GM04503 (cell line): ENCODE measurements at regions not wholly inside any gene's neighbourhood (a gene's known extent, or its start where the extent isn't known, plus 50 kb on each side); places are given as distances from the start of the nearest gene placed in this dataset.

Experiments
- DNase-seq: peaks from one replicate; pipeline ENCODE4 v3.0.0-alpha.2; 2012; ENCODE audit warnings: low read depth

DNA sequence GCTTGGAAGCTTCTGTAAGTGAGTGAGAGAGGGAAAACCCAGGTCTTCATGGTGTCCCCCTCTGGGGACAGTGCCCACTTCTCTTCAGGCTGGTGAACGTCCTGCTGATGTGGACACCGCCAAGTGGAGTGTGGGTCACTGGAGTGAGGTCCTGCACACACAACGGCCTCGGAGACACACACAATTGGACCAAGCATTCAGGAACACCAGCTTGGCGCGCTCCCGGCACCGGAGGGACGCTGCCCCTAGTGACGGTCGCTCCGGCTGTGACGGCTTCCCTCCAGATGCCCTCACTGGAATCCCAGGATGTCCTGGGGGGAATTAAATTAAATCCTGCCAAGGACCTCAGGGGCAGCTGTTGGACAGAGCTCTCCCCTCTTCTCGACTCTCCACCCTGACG is 123.1 kb downstream of the ZNF664 start:
- no peak for DNase-seq

- DNase-seq, result no peak
These were observed 123.9 kb downstream of the ZNF664 start for GRCh38 chr12:124096869-124097434.

GRCh38 chr12:124097701-124098100 is 124.7 kb downstream of the ZNF664 start:
- DNase-seq, result no peak

- DNase-seq, result no peak
These were observed 125.2 kb downstream of the ZNF664 start for GRCh38 chr12:124098101-124098757.

- DNase-seq, result no peak
These were observed 125.9 kb downstream of the ZNF664 start for GRCh38 chr12:124098887-124099286.

DNA sequence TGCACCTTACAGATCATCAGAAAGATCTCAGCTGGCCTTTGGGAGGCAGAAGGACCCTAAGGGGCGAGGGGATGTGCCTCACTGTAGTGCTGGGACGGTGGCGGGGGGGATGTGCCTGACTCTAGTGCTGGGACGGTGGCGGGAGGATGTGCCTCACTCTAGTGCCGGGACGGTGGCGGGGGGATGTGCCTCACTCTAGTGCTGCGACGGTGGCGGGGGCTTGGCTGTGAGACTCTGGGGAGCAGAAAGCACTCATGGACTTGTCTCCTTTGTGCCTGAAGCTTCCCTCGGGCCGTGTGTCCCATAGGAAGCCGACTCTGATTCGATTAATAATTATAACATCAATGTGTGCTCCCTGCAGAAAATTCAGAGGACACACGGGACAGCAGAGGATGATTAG is 126.6 kb downstream of the ZNF664 start:
- DNase-seq, result no peak

GRCh38 chr12:124100572-124101178 is 127.7 kb downstream of the ZNF664 start:
- DNase-seq, result no peak

DNA sequence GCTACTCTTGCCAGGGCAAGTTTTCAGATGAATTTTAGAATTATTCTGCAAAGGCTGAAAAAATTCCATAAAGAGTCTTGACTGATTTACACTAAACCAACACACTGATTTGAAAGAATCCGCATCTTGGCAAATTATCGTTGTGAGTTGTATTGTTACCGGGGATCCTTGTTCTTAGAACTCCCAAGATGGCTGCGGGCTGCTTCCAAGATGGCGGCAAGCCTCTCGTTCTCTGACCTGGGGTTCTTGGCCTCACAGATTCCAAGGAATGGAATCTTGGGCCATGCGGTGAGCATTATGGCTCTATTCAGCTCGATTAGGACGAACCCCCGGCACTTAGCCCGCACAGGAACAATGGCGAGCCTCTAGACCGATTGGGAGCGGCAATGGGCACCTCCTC is 132.5 kb downstream of the ZNF664 start:
- no peak for DNase-seq

DNA sequence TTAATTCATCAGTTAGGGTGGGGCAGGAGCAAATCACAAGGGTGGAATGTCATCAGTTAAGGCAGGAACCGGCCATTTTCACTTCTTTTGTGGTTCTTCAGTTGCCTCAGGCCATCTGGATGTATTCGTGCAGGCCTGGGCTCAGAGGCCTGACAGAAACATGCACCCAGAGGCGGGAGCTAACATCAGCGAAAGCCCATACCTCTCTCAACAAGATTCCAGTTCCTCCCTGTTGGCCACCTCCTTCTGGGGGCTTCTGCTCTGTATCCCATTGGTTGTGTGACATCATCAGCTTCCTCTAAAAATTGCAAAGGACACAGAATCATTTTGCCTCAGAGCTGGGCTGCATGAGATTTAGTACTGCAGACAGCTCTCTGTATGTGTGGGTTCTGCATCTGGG is 134.3 kb downstream of the ZNF664 start:
- no peak for DNase-seq

DNA sequence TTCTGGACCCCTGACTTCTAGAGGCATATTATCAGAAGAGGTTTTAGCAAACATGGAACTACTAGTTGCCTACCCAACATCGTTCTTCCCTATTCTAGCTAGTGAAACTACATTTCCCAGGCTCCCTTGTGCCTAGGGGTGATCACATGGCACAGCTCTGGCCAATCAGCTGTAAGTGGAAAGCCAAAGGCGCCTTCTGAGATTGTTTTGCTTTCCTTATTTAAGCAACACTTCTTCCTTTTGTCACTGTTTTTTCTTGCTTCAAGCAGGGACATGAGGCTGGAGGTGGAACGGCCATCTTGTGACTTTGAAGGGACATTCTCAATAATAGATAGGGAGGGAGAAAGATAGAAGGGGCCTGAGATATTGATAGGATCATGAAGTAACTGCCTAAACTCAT is 136.7 kb downstream of the ZNF664 start:
- no peak for DNase-seq

- DNase-seq, result no peak
These were observed 137.4 kb downstream of the ZNF664 start for GRCh38 chr12:124110372-124110883.

DNA sequence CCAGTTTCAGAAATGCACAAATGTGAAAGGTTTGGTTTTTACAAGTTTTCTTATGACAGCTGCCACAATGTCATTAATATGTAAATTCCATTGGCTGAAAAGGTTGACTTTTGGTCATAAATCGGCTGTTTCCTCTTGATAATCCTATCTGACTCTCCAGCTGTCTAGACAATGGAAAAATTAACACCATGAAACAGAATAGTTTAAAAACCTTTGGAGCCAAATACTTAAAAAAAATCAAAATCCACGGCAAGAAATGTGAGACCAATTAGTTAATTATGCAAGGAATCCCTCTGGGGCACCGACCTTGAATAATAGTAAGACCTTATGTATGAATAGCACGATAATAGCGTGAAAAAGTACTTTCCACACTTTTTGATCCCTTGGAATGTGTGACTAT is 138.0 kb downstream of the ZNF664 start:
- no peak for DNase-seq

DNA sequence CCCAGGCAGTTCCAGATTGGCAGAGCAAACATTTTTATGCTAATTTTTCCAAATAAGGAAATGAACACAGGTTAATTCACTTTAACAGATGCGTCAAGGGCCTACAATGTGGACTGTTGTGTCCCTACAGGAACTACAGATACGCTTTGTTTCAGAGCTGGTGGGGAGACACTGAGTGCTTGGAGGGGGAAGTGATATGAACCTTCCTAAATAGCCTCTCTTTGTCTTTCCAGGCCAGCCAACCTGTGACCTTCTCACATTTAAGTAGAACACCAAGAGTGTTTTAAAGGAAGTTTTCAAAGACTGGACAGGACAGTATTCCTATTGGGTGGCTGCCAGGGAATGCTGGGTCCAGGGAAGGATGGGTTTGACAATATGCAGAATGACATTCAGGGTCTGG is 141.3 kb downstream of the ZNF664 start:
- DNase-seq, result no peak

- no peak for DNase-seq
These were observed 142.5 kb downstream of the ZNF664 start for GRCh38 chr12:124115496-124115895.

DNA sequence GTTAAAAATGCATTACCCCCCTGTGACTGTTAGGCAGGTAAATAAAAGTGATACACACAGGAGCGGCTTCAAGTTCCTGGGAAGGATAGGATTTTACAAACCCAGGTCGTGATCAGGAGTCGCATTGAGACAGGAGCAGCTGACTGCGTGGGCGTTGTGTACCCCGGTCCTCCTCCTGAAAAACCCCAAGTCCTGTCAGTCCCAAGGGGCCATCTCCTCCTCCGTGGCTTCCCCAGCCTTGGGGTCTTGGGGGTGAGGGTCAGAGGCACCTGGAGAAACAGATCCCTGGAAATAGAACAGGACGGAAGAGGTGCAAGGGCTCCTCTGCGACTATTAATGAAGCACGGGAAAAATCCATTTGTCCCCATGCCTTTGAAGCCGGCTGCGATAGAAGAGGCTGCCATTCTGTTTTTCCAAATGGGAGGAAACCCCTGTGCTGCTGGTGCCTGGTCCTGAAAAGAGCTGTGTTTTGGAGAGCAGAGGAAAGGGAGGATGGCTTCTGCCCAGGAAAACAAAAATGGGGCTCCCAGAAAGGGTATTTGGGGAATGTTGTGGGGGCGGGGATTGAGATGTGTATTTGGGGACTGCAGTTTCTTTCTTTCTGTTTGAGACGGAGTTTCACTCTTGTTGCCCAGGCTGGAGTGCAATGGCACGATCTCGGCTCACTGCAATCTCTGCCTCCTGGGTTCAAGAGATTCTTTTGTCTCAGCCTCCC is 143.1 kb downstream of the ZNF664 start:
- no peak for DNase-seq

GRCh38 chr12:124120739-124121138 is 147.7 kb downstream of the ZNF664 start:
- no peak for DNase-seq

- DNase-seq, result no peak
These were observed 149.7 kb downstream of the ZNF664 start for GRCh38 chr12:124122722-124123121.

DNA sequence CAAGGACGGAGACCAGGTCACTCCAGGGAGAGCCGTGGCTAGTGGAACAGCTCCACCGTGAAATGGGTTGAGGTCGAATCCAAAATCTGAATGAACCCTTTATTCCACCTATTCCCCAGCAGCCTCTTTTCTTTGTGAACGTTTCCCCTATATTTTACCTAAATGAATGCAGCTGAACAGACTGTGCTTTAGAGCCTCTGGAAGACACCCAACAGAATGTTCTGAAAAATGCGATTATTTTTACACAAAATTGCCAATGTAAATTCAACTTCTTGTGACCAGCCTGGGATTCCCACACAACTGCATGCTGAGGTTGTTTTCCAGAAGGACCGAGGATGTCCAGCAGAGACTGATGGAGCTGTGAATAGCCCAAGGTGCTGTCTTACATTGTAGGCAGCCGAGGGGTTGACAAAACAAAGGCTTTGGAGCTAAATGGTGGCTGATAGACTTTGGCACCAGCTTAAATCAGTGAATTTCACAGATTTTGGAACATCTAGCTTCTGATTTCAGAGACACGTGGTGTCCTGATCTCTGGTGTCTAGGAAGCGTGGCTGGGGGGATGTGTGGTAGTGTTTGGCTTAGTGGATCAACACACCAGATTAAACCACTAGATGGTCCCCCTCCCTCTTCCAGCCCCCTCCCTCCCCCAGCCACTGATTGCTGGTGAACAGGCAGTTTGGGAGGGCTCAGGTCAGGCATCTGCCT is 150.4 kb downstream of the ZNF664 start:
- no peak for DNase-seq

- DNase-seq, result no peak
These were observed 152.3 kb downstream of the ZNF664 start for GRCh38 chr12:124125203-124125871.

- DNase-seq, result no peak
These were observed 154.1 kb downstream of the ZNF664 start for GRCh38 chr12:124126950-124127655.

GRCh38 chr12:124129132-124129531 is 156.1 kb downstream of the ZNF664 start:
- no peak for DNase-seq
